Gastroesophageal sphincter (tissue), 3 donors: ENCODE measurements at regions not wholly inside any gene's neighbourhood (a gene's known extent, or its start where the extent isn't known, plus 50 kb on each side); places are given as distances from the start of the nearest gene placed in this dataset.

Experiments used
- POLR2AphosphoS5 ChIP-seq: sonication (generic); formaldehyde crosslinking; IDR thresholded peaks from one replicate; pipeline ENCODE4 v1.6.1; 2017; ENCODE audit warnings: antibody characterized with exemption
- TF ChIP-seq, protein P1 (sequence below), 4 experiments: fragments of 200-600 bp in 2 of 4; fragments of 450-650 bp in 2 of 4; sonication (generic) in 1 of 4; IDR thresholded peaks; one replicate each; pipeline ENCODE4 v1.5.1; 2017 to 2019; ENCODE audit warnings: antibody characterized with exemption in 4 of 4, mild to moderate bottlenecking in 2 of 4, moderate library complexity in 2 of 4

DNA sequence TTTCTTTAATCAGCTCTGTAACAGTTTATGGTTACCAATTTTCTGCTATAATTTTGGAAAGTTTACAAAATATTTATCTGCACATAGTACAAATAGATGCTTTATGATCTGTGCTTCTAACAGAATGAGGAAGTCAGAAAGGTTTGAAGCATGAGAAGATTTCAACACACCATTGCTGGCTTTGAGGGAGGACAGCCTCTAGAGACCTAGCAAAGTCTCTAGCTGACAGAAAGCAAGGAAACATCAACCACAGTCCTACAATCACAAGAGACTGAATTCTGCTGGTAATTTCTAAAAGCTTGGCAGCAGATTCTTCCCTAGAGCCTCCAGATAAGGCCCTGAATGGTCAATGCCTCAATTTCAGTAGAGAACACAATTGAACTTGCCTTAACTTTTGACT lies 750.8 kb upstream of the SLC35B3 start:
- no peak for TF ChIP-seq POLR2AphosphoS5
- TF ChIP-seq, protein P1, sequence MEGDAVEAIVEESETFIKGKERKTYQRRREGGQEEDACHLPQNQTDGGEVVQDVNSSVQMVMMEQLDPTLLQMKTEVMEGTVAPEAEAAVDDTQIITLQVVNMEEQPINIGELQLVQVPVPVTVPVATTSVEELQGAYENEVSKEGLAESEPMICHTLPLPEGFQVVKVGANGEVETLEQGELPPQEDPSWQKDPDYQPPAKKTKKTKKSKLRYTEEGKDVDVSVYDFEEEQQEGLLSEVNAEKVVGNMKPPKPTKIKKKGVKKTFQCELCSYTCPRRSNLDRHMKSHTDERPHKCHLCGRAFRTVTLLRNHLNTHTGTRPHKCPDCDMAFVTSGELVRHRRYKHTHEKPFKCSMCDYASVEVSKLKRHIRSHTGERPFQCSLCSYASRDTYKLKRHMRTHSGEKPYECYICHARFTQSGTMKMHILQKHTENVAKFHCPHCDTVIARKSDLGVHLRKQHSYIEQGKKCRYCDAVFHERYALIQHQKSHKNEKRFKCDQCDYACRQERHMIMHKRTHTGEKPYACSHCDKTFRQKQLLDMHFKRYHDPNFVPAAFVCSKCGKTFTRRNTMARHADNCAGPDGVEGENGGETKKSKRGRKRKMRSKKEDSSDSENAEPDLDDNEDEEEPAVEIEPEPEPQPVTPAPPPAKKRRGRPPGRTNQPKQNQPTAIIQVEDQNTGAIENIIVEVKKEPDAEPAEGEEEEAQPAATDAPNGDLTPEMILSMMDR (IDR thresholded peaks at IDR 0.05) = no peak
